OCI-LY1 (cell line): ENCODE measurements at regions not wholly inside any gene's neighbourhood (a gene's known extent, or its start where the extent isn't known, plus 50 kb on each side); places are given as distances from the start of the nearest gene placed in this dataset.

ENCODE experiments used
- H2AFZ ChIP-seq: fragments of 200-600 bp; sonication (generic), shearing (Covaris generic); 2 replicates; pipeline ENCODE4 v1.6.0; 2014; ENCODE audit warnings: antibody characterized with exemption, mild to moderate bottlenecking, low read length
- H3F3A ChIP-seq: fragments of 200-600 bp; sonication (generic), shearing (Covaris generic); 2 replicates; pipeline ENCODE4 v1.6.0; 2014; ENCODE audit warnings: mild to moderate bottlenecking, antibody characterized with exemption, low read length, moderate library complexity; ENCODE audit not compliant: insufficient read depth
- H3K27ac ChIP-seq: fragments of 200-600 bp; sonication (generic); 2 replicates; pipeline ENCODE4 v1.5.1; 2014; ENCODE audit warnings: low read length, mixed run types, mild to moderate bottlenecking, low read depth; ENCODE audit not compliant: poor library complexity, severe bottlenecking
- H3K27me3 ChIP-seq: fragments of 200-600 bp; sonication (generic); 2 replicates; pipeline ENCODE4 v1.6.0; 2014; ENCODE audit warnings: antibody characterized with exemption, mild to moderate bottlenecking, low read length, moderate library complexity; ENCODE audit not compliant: insufficient read depth
- H3K36me3 ChIP-seq: fragments of 200-600 bp; sonication (generic); 2 replicates; pipeline ENCODE4 v1.6.1; 2014; ENCODE audit warnings: mild to moderate bottlenecking, antibody characterized with exemption, low read length, moderate library complexity, mixed read lengths; ENCODE audit not compliant: insufficient read depth
- H3K4me1 ChIP-seq: fragments of 200-600 bp; sonication (generic); 2 replicates; pipeline ENCODE4 v1.5.1; 2014; ENCODE audit warnings: mild to moderate bottlenecking, low read length, moderate library complexity; ENCODE audit not compliant: insufficient read depth, severe bottlenecking
- H3K4me2 ChIP-seq: fragments of 200-600 bp; sonication (generic), shearing (Covaris generic); 2 replicates; pipeline ENCODE4 v1.6.1; 2014; ENCODE audit warnings: low read length
- H3K4me3 ChIP-seq: fragments of 200-600 bp; sonication (generic); 2 replicates; pipeline ENCODE4 v1.5.1; 2014; ENCODE audit warnings: low read length, low read depth, mild to moderate bottlenecking, mixed read lengths; ENCODE audit not compliant: poor library complexity, severe bottlenecking
- H3K79me2 ChIP-seq: fragments of 200-600 bp; shearing (Covaris generic); 2 replicates; pipeline ENCODE4 v1.6.1; 2016; ENCODE audit warnings: mixed run types, low read length, mixed read lengths; ENCODE audit not compliant: insufficient read depth
- H3K9ac ChIP-seq: fragments of 200-600 bp; sonication (generic), shearing (Covaris generic); 2 replicates; pipeline ENCODE4 v1.6.1; 2014; ENCODE audit warnings: mild to moderate bottlenecking, low read length, mixed read lengths
- H3K9me2 ChIP-seq: fragments of 200-600 bp; sonication (generic), shearing (Covaris generic); 2 replicates; pipeline ENCODE4 v1.6.1; 2014; ENCODE audit warnings: low read depth, mild to moderate bottlenecking, low read length, mixed read lengths
- H3K9me3 ChIP-seq: fragments of 200-600 bp; shearing (Covaris generic); 2 replicates; pipeline ENCODE4 v1.6.1; 2014; ENCODE audit warnings: low read length, mixed read lengths
- H4K20me1 ChIP-seq: fragments of 200-600 bp; sonication (generic), shearing (Covaris generic); 2 replicates; pipeline ENCODE4 v1.6.0; 2016; ENCODE audit warnings: mild to moderate bottlenecking, low read length; ENCODE audit not compliant: insufficient read depth
- CTCF ChIP-seq: fragments of 200-600 bp; sonication (generic), shearing (Covaris generic); IDR thresholded peaks from 2 replicates; pipeline ENCODE4 v1.5.1; 2017; ENCODE audit warnings: mild to moderate bottlenecking, antibody characterized with exemption, low read length, moderate library complexity, mixed read lengths
- EZH2 ChIP-seq: fragments of 200-600 bp; sonication (generic), shearing (Covaris generic); IDR thresholded peaks from 2 replicates; pipeline ENCODE4 v1.8.0; 2017; ENCODE audit warnings: borderline replicate concordance, mixed run types, mild to moderate bottlenecking, antibody characterized with exemption, low read length, moderate library complexity, mixed read lengths

GRCh38 chr10:131843089-131843595 is 57.7 kb upstream of the PPP2R2D start:
- Histone ChIP-seq H3K4me2 (no peak overlapping the region), H3K27me3 (no peaks in the 10 kb centered on the region), H3K79me2 (no peaks in the 10 kb centered on the region), H3K4me1 (no peaks in the 10 kb centered on the region), H3K27ac (no peak overlapping the region), H3K9ac (no peak overlapping the region), H3K9me2 (no peaks in the 10 kb centered on the region), H3K36me3 (no peaks in the 10 kb centered on the region), H4K20me1 (no peaks in the 10 kb centered on the region), H3K9me3 (no peaks in the 10 kb centered on the region), H2AFZ (no peak overlapping the region), H3K4me3 (no peak overlapping the region), H3F3A (no peaks in the 10 kb centered on the region)
- TF ChIP-seq EZH2 (no peak), CTCF (no peak)

GRCh38 chr10:131843881-131844284 is 56.9 kb upstream of the PPP2R2D start:
- Histone ChIP-seq H3F3A (no peaks in the 10 kb centered on the region), H2AFZ (no peak overlapping the region), H3K4me3 (no peak overlapping the region), H3K9me3 (no peaks in the 10 kb centered on the region), H3K4me1 (no peaks in the 10 kb centered on the region), H4K20me1 (no peaks in the 10 kb centered on the region), H3K79me2 (no peaks in the 10 kb centered on the region), H3K4me2 (no peak overlapping the region), H3K27me3 (no peaks in the 10 kb centered on the region), H3K27ac (no peak overlapping the region), H3K9ac (no peak overlapping the region), H3K36me3 (no peaks in the 10 kb centered on the region), H3K9me2 (no peaks in the 10 kb centered on the region)
- TF ChIP-seq CTCF, result no peak

GRCh38 chr10:131844529-131845084 is 56.2 kb upstream of the PPP2R2D start:
- H3K27ac ChIP-seq, result no peak overlapping the region
- H3K4me1 ChIP-seq, result no peaks in the 10 kb centered on the region
- H3K79me2 ChIP-seq, result no peaks in the 10 kb centered on the region
- H3K9ac ChIP-seq, result no peak overlapping the region
- H3K27me3 ChIP-seq, result no peaks in the 10 kb centered on the region
- H3K4me2 ChIP-seq, result no peak overlapping the region
- H3K9me3 ChIP-seq, result no peaks in the 10 kb centered on the region
- TF ChIP-seq CTCF, result no peak
- TF ChIP-seq EZH2, result no peak
- H3F3A ChIP-seq, result no peaks in the 10 kb centered on the region
- no peaks in the 10 kb centered on the region for H3K36me3 ChIP-seq
- H2AFZ ChIP-seq, result no peak overlapping the region
- H3K4me3 ChIP-seq, result no peak overlapping the region
- no peaks in the 10 kb centered on the region for H3K9me2 ChIP-seq
- no peaks in the 10 kb centered on the region for H4K20me1 ChIP-seq
